PC-3 (cell line): ENCODE measurements at regions not wholly inside any gene's neighbourhood (a gene's known extent, or its start where the extent isn't known, plus 50 kb on each side); places are given as distances from the start of the nearest gene placed in this dataset.
"Not testable (repeated sequence)": the region's sequence is repeated elsewhere in the genome, so short reads cannot be mapped to it uniquely, and the experiment has no call there.

Experiments
- ATAC-seq: fragments of 200-7000 bp; cut with Tn5 transposase; 2 replicates; pipeline ENCODE4 v1.9.1; 2020; ENCODE audit warnings: mild to moderate bottlenecking, moderate library complexity
- BruUV-seq: library from RNA; stranded (reverse); fragments of 400-500 nt; replicated peaks from 2 replicates; lab custom pipeline; 2021; lab: Mats Ljungman, UMichigan
- CTCF ChIA-PET: fragments of 300-600 bp; sonication (Branson Sonifier 250); formaldehyde crosslinking; loops from one replicate; lab custom pipeline; 2022; ENCODE audit warnings: antibody characterized with exemption; lab: Charles Lee
- POLR2A ChIA-PET: fragments of 300-600 bp; sonication (Branson Sonifier 250); formaldehyde crosslinking; loops from one replicate; lab custom pipeline; 2022; ENCODE audit warnings: antibody characterized with exemption; ENCODE audit not compliant: unreplicated experiment; lab: Charles Lee
- DNase-seq: peaks from one replicate; pipeline ENCODE4 v3.0.0-alpha.2; 2015
- H2AFZ ChIP-seq: fragments of 300-600 bp; sonication (generic); 2 replicates; pipeline ENCODE4 v1.6.0; 2016; ENCODE audit warnings: antibody characterized with exemption, low read length
- H3F3A ChIP-seq: fragments of 300-600 bp; sonication (generic); one replicate; pipeline ENCODE4 v1.6.0; 2017; ENCODE audit warnings: antibody characterized with exemption, low read length, control low read depth, mild to moderate bottlenecking; ENCODE audit not compliant: unreplicated experiment
- H3K27ac ChIP-seq: fragments of 300-600 bp; sonication (generic); 2 replicates; pipeline ENCODE4 v1.5.1; 2016; ENCODE audit warnings: mild to moderate bottlenecking, low read length
- H3K27me3 ChIP-seq: fragments of 300-600 bp; sonication (generic); 2 replicates; pipeline ENCODE4 v1.6.1; 2016; ENCODE audit warnings: low read length, mixed read lengths
- H3K36me3 ChIP-seq: fragments of 300-600 bp; sonication (generic); 2 replicates; pipeline ENCODE4 v1.6.1; 2016; ENCODE audit warnings: low read depth, mixed run types, low read length, mixed read lengths
- H3K4me1 ChIP-seq: fragments of 300-600 bp; sonication (generic); 2 replicates; pipeline ENCODE4 v1.5.1; 2016; ENCODE audit warnings: low read length; ENCODE audit not compliant: insufficient read depth
- H3K4me2 ChIP-seq: fragments of 300-600 bp; sonication (generic); 2 replicates; pipeline ENCODE4 v1.6.0; 2016; ENCODE audit warnings: low read length
- H3K4me3 ChIP-seq: fragments of 300-600 bp; sonication (generic); 2 replicates; pipeline ENCODE4 v1.5.1; 2016; ENCODE audit warnings: mild to moderate bottlenecking, low read length, mixed read lengths
- H3K79me2 ChIP-seq: fragments of 300-600 bp; sonication (generic); 2 replicates; pipeline ENCODE4 v1.6.1; 2017; ENCODE audit warnings: low read length, mixed read lengths
- H3K9ac ChIP-seq: fragments of 300-600 bp; sonication (generic); 2 replicates; pipeline ENCODE4 v1.6.0; 2016; ENCODE audit warnings: mild to moderate bottlenecking, low read length
- H3K9me2 ChIP-seq: fragments of 300-600 bp; sonication (generic); replicated peaks from 2 replicates; pipeline ENCODE4 v1.6.1; 2016; ENCODE audit warnings: mixed run types, low read length, mixed read lengths
- H3K9me3 ChIP-seq: fragments of 300-600 bp; sonication (generic); 2 replicates; pipeline ENCODE4 v1.6.1; 2016; ENCODE audit warnings: low read length, mixed read lengths
- H4K20me1 ChIP-seq: fragments of 300-600 bp; sonication (generic); 2 replicates; pipeline ENCODE4 v1.6.1; 2016; ENCODE audit warnings: low read length, mixed read lengths
- CTCF ChIP-seq: fragments of 300-600 bp; sonication (generic); conservative IDR thresholded peaks from 2 replicates; pipeline ENCODE4 v1.5.1; 2017; ENCODE audit warnings: antibody characterized with exemption, low read depth, mild to moderate bottlenecking, low read length
- EZH2phosphoT487 ChIP-seq: fragments of 300-600 bp; sonication (generic); IDR thresholded peaks from 2 replicates; pipeline ENCODE4 v1.6.1; 2018; ENCODE audit warnings: mild to moderate bottlenecking, antibody characterized with exemption, low read length, borderline replicate concordance
- intact Hi-C: fragments of 100-400 bp; cut with micrococcal nuclease; formaldehyde crosslinking; loops from 2 replicates; pipeline ENCODE4 v1.9.0; 2023

GRCh38 chr20:6660441-6660840 lies 107.0 kb upstream of the BMP2 start:
- ChIA-PET POLR2A (no interaction called here), CTCF (no interaction called here)
- Histone ChIP-seq H3K79me2 (no peaks in the 10 kb centered on the region), H3K27ac (no peak overlapping the region), H3K9ac (no peak overlapping the region), H3K4me2 (no peak overlapping the region), H3K27me3 (no peaks in the 10 kb centered on the region), H4K20me1 (no peaks in the 10 kb centered on the region), H3K4me1 (0 out of 2 replicates have a peak, but pooled peaks cover 10% of the 10 kb centered on the region), H3K9me3 (no peaks in the 10 kb centered on the region), H3K9me2 (no peaks in the 10 kb centered on the region), H3K4me3 (no peak overlapping the region), H3F3A (no peaks in the 10 kb centered on the region), H2AFZ (no peak overlapping the region), H3K36me3 (no peaks in the 10 kb centered on the region)
- DNase-seq (peak; percentile 52), ATAC-seq (no peak)
- intact Hi-C loops = no loop called here
- no TSS peak for BruUV-seq
- TF ChIP-seq EZH2phosphoT487 (no peak), CTCF (no peak)

- BruUV-seq, intact Hi-C loops, POLR2A ChIA-PET: not testable (repeated sequence)
Measured at GRCh38 chr20:6658909-6659308, 108.6 kb upstream of the BMP2 start.

GRCh38 chr20:6657904-6658303 lies 109.6 kb upstream of the BMP2 start:
- BruUV-seq = no TSS peak
- Histone ChIP-seq H3F3A (no peaks in the 10 kb centered on the region), H2AFZ (no peak overlapping the region), H3K27me3 (no peaks in the 10 kb centered on the region), H3K79me2 (no peaks in the 10 kb centered on the region), H3K9ac (no peak overlapping the region), H3K4me2 (no peak overlapping the region), H3K4me3 (no peak overlapping the region), H3K9me3 (no peaks in the 10 kb centered on the region), H3K36me3 (no peaks in the 10 kb centered on the region), H3K9me2 (no peaks in the 10 kb centered on the region), H3K27ac (no peak overlapping the region), H4K20me1 (no peaks in the 10 kb centered on the region), H3K4me1 (peaks cover 25% of the 10 kb centered on the region)
- ChIA-PET CTCF (interaction anchor here (0.6 kb wide), 1 partner anchor 30 kb away, joined by 5 read pairs; no protein-coding TSS in a partner anchor), POLR2A (no interaction called here)
- ATAC-seq = no peak
- no peak for TF ChIP-seq CTCF
- TF ChIP-seq EZH2phosphoT487 = no peak
- intact Hi-C loops = no loop called here
- no peak for DNase-seq

More at GRCh38 chr20:6658909-6659308, 108.6 kb upstream of the BMP2 start:
- DNase-seq, H3F3A ChIP-seq, H3K4me2 ChIP-seq, H4K20me1 ChIP-seq, H3K79me2 ChIP-seq, H3K4me3 ChIP-seq, H3K27me3 ChIP-seq, H3K27ac ChIP-seq, H3K9ac ChIP-seq, H2AFZ ChIP-seq, H3K9me2 ChIP-seq, H3K9me3 ChIP-seq, H3K36me3 ChIP-seq, ATAC-seq, CTCF ChIA-PET: not testable (repeated sequence)
- H3K4me1 ChIP-seq = peaks cover 24% of the 10 kb centered on the region
